ENCODE measurements at regions not wholly inside any gene's neighbourhood (a gene's known extent, or its start where the extent isn't known, plus 50 kb on each side); places are given as distances from the start of the nearest gene placed in this dataset.

DNA sequence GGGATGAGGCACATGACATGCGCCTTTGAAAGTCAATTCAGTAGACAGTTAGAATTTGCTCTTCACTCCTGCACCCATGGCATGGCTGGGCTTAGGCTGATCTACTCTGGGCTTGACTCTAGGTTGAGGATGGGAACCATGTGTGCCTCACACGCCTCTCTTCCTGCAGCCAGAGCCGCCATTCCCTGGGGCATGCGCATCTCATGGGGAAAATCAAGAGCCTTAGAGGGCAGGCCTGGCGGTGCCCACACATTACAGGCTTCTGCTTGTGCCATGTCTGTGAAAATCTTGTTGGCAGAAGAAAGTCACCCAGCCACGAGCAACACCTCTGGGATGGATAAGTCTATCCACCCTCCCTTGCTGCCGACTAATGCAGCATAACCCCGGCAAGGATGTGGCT, 808.5 kb downstream of the CDH9 start:
- Histone ChIP-seq H3K27ac (no peak overlapping the region), H3K36me3 (no peaks in the 10 kb centered on the region), H3K4me3 (no peak overlapping the region), H3K9me3 (peaks cover 0 to 31% of the 10 kb centered on the region in 2 donors), H3K4me1 (no peaks in the 10 kb centered on the region), H3K27me3 (no peaks in the 10 kb centered on the region)
- no peak for DNase-seq
- no peak for TF ChIP-seq CTCF (IDR thresholded peaks at IDR 0.05)
- intact Hi-C loops (cut with DNase I), result no loop called here
- no peak for ATAC-seq

DNA sequence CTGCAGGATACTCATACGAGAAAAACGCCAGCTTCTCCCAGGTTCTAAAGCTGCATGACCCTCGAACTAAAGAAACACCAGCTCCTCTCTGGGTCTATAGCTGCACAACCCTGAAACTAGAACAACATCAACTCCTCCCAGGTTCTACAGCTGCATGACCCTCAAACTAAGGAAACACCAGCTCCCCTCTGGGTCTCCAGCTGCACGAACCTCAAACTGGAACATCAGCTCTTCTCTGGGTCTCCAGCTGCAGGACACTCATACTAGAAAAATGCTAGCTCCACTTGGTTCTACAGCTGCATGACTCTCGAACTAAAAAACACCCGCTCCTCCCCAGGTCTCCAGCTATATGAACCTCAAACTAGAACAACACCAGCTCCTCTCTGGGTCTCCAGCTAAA, 811.1 kb downstream of the CDH9 start:
- Histone ChIP-seq H3K27ac (no peak overlapping the region), H3K4me3 (no peak overlapping the region), H3K27me3 (no peaks in the 10 kb centered on the region), H3K9me3 (peaks cover 0 to 22% of the 10 kb centered on the region in 2 donors), H3K4me1 (no peaks in the 10 kb centered on the region), H3K36me3 (no peaks in the 10 kb centered on the region)
- no peak for DNase-seq
- no peak for TF ChIP-seq CTCF (IDR thresholded peaks at IDR 0.05)
- intact Hi-C loops (cut with DNase I), result no loop called here
- no peak for ATAC-seq

- H3K4me1 ChIP-seq, result no peaks in the 10 kb centered on the region
- no peaks in the 10 kb centered on the region for H3K9me3 ChIP-seq
- H3K36me3 ChIP-seq, result no peaks in the 10 kb centered on the region
- intact Hi-C loops (cut with DNase I), result no loop called here
- no peak overlapping the region for H3K4me3 ChIP-seq
- H3K27me3 ChIP-seq, result no peaks in the 10 kb centered on the region
- ATAC-seq, result no peak
- no peak overlapping the region for H3K27ac ChIP-seq
- TF ChIP-seq CTCF (IDR thresholded peaks at IDR 0.05), result no peak
- DNase-seq, result no peak
These were observed 833.3 kb downstream of the CDH9 start for GRCh38 chr5:26205121-26205520.

DNA sequence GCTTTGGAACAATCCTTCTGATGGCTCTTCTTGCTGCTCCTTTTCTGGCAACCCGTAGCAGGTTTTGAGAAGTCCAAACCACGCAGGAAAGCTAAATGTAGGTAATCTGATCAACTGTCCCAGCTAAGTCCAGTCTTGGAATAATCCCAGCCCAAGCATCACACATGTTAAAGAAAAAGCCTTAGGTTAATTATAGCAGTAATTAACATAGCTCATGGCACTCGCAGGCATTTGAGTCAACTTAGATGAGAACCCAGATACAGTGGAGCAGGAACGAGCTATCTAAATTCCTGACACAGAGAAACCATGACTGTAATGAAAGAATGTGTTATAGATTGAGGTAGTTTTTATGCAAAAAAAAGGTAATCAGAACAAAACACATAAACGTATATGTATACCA, 844.8 kb downstream of the CDH9 start:
- no peak for TF ChIP-seq CTCF (IDR thresholded peaks at IDR 0.05)
- DNase-seq (no peak), ATAC-seq (no peak)
- no peaks in the 10 kb centered on the region for H3K4me1 ChIP-seq
- intact Hi-C loops (cut with DNase I), result no loop called here
- no peak overlapping the region for H3K27ac ChIP-seq
- no peaks in the 10 kb centered on the region for H3K27me3 ChIP-seq
- no peak overlapping the region for H3K4me3 ChIP-seq
- H3K36me3 ChIP-seq, result no peaks in the 10 kb centered on the region
- peaks cover 0 to 1% of the 10 kb centered on the region in 2 donors for H3K9me3 ChIP-seq

DNA sequence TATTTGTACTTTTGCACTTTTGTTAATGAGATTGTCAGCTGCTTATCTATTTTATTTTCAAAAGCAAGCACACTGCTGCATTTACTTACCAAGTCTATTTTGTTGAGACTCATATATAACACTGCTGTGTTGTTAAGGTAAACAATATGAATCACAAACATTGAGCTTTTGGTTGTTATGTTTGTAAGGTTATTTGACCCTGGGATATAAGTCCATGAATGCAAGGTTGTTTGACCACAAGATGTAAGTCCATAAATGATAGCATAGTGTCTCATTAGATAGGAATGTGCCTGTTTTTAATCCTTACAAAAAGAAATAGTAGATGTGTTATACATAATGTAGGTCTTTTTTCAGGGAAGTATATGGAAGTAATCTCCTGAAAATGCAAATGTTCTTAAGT, 845.9 kb downstream of the CDH9 start:
- DNase-seq, result no peak
- H3K27ac ChIP-seq, result no peak overlapping the region
- no peaks in the 10 kb centered on the region for H3K36me3 ChIP-seq
- no peaks in the 10 kb centered on the region for H3K4me1 ChIP-seq
- no peak overlapping the region for H3K4me3 ChIP-seq
- intact Hi-C loops (cut with DNase I), result no loop called here
- H3K27me3 ChIP-seq, result no peaks in the 10 kb centered on the region
- H3K9me3 ChIP-seq, result no peaks in the 10 kb centered on the region
- no peak for ATAC-seq
- no peak for TF ChIP-seq CTCF (IDR thresholded peaks at IDR 0.05)

Measured in left lung (tissue), 4 donors.